HG02623 (cell line): ENCODE measurements at regions not wholly inside any gene's neighbourhood (a gene's known extent, or its start where the extent isn't known, plus 50 kb on each side); places are given as distances from the start of the nearest gene placed in this dataset.

Source experiments
- ATAC-seq: cut with Tn5 transposase; IDR thresholded peaks from one replicate; pipeline ENCODE4 v1.9.1; 2021; ENCODE audit warnings: moderate library complexity; ENCODE audit not compliant: unreplicated experiment

GRCh38 chrX:21056622-21057021, 317.6 kb upstream of the CNKSR2 start:
- ATAC-seq = no peak

- ATAC-seq = no peak
These were observed 327.2 kb upstream of the CNKSR2 start for GRCh38 chrX:21047034-21047455.

- no peak for ATAC-seq
These were observed 359.9 kb upstream of the CNKSR2 start for GRCh38 chrX:21014326-21014725.

GRCh38 chrX:21004835-21005234, 369.4 kb upstream of the CNKSR2 start:
- ATAC-seq = no peak

- ATAC-seq = no peak
These were observed 378.4 kb upstream of the CNKSR2 start for GRCh38 chrX:20995829-20996228.

GRCh38 chrX:20989361-20989760, 384.9 kb upstream of the CNKSR2 start:
- ATAC-seq = no peak

- ATAC-seq = no peak
These were observed 385.4 kb upstream of the CNKSR2 start for GRCh38 chrX:20988804-20989203.

- ATAC-seq = no peak
These were observed 386.1 kb upstream of the CNKSR2 start for GRCh38 chrX:20988118-20988517.

- ATAC-seq = no peak
These were observed 393.8 kb upstream of the CNKSR2 start for GRCh38 chrX:20980426-20980825.

- no peak for ATAC-seq
These were observed 399.9 kb upstream of the CNKSR2 start for GRCh38 chrX:20974326-20974725.

- no peak for ATAC-seq
These were observed 401.2 kb upstream of the CNKSR2 start for GRCh38 chrX:20973038-20973437.

- ATAC-seq = no peak
These were observed 403.0 kb upstream of the CNKSR2 start for GRCh38 chrX:20971250-20971649.

- no peak for ATAC-seq
These were observed 404.7 kb upstream of the CNKSR2 start for GRCh38 chrX:20969565-20969964.

- ATAC-seq = no peak
These were observed 405.2 kb upstream of the CNKSR2 start for GRCh38 chrX:20968996-20969395.

- ATAC-seq = no peak
These were observed 406.5 kb upstream of the CNKSR2 start for GRCh38 chrX:20967725-20968124.

GRCh38 chrX:20965270-20966044, 408.8 kb upstream of the CNKSR2 start:
- ATAC-seq = no peak

GRCh38 chrX:20954014-20954413, 420.2 kb upstream of the CNKSR2 start:
- ATAC-seq = no peak

- ATAC-seq = no peak
These were observed 422.0 kb upstream of the CNKSR2 start for GRCh38 chrX:20952180-20952579.

- no peak for ATAC-seq
These were observed 423.0 kb upstream of the CNKSR2 start for GRCh38 chrX:20951016-20951810.

GRCh38 chrX:20947411-20947912, 426.8 kb upstream of the CNKSR2 start:
- no peak for ATAC-seq

- ATAC-seq = no peak
These were observed 460.5 kb upstream of the CNKSR2 start for GRCh38 chrX:20913760-20914159.

GRCh38 chrX:20906571-20906970, 467.6 kb upstream of the CNKSR2 start:
- ATAC-seq = no peak
